ENCODE measurements at regions not wholly inside any gene's neighbourhood (a gene's known extent, or its start where the extent isn't known, plus 50 kb on each side); places are given as distances from the start of the nearest gene placed in this dataset.

- TF ChIP-seq OSR1 (CRISPR knock-in tag; IDR thresholded peaks at IDR 0.05) (no peak), CSDC2 (CRISPR knock-in tag; IDR thresholded peaks at IDR 0.05) (no peak), GLIS3 (CRISPR knock-in tag; IDR thresholded peaks at IDR 0.05) (no peak), CSRNP3 (CRISPR knock-in tag; IDR thresholded peaks at IDR 0.05) (no peak)
Measured at GRCh38 chr9:86575137-86575536, 220.9 kb upstream of the TUT7 start.
